H1 (cell line): ENCODE measurements at regions not wholly inside any gene's neighbourhood (a gene's known extent, or its start where the extent isn't known, plus 50 kb on each side); places are given as distances from the start of the nearest gene placed in this dataset.

Experiments
- CTCF ChIA-PET: fragments of 300-600 bp; sonication (Branson Sonifier 250); formaldehyde crosslinking; loops from one replicate; lab custom pipeline; 2021; ENCODE audit not compliant: partially characterized antibody; lab: Charles Lee
- POLR2A ChIA-PET: fragments of 300-600 bp; sonication (Branson Sonifier 250); formaldehyde crosslinking; loops from one replicate; lab custom pipeline; 2021; ENCODE audit warnings: inconsistent platforms; ENCODE audit not compliant: partially characterized antibody; lab: Charles Lee
- DNase-seq, 2 experiments: peaks; one replicate each; pipeline versions ENCODE4 v3.0.0 to v3.0.0-alpha.2; 2010 to 2022; ENCODE audit warnings: low spot score in 2 of 2, low read depth in 1 of 2, mixed read lengths in 1 of 2
- FAIRE-seq: peaks from 2 replicates; lab custom pipeline; 2011; peaks lifted over from hg19 to GRCh38; lab: Jason Lieb, UNC
- H2AFZ ChIP-seq: 2 replicates; pipeline ENCODE4 v1.8.1; 2012; ENCODE audit warnings: low read length, inconsistent platforms
- H2AK5ac ChIP-seq: 2 replicates; pipeline ENCODE4 v1.6.1; 2013; ENCODE audit warnings: low read depth, low read length
- H2BK120ac ChIP-seq: replicated peaks from 2 replicates; pipeline ENCODE3; 2013; ENCODE audit warnings: low read depth, low read length, inconsistent platforms
- H2BK12ac ChIP-seq: 2 replicates; pipeline ENCODE4 v1.6.1; 2013; ENCODE audit warnings: low read depth, low read length
- H2BK15ac ChIP-seq: 2 replicates; pipeline ENCODE4 v1.6.1; 2013; ENCODE audit warnings: low read length
- H2BK20ac ChIP-seq: 2 replicates; pipeline ENCODE4 v1.6.1; 2013; ENCODE audit warnings: low read length
- H2BK5ac ChIP-seq: 2 replicates; pipeline ENCODE4 v1.6.1; 2013; ENCODE audit warnings: low read depth, low read length
- H3K14ac ChIP-seq: 2 replicates; pipeline ENCODE4 v1.6.1; 2013; ENCODE audit warnings: inconsistent platforms; ENCODE audit not compliant: insufficient read length
- H3K18ac ChIP-seq: 2 replicates; pipeline ENCODE4 v1.6.1; 2013; ENCODE audit warnings: low read length; ENCODE audit errors: extremely low read depth
- H3K23ac ChIP-seq: 2 replicates; pipeline ENCODE4 v1.6.1; 2013; ENCODE audit warnings: inconsistent platforms; ENCODE audit not compliant: insufficient read length
- H3K23me2 ChIP-seq: 2 replicates; pipeline ENCODE4 v1.6.1; 2013; ENCODE audit warnings: low read depth, low read length
- H3K27ac ChIP-seq: 2 replicates; pipeline ENCODE4 v1.6.1; 2011; ENCODE audit warnings: low read depth, low read length, inconsistent platforms
- H3K27me3 ChIP-seq, 4 experiments: replicated peaks in 1 of 4; 1 replicate in 1 of 4; 2 replicates in 3 of 4; pipeline versions ENCODE4 v1.6.1 to v1.8.1; 2011 to 2013; ENCODE audit warnings: low read length in 3 of 4, mild to moderate bottlenecking in 3 of 4, inconsistent platforms in 2 of 4, mixed read lengths in 2 of 4, moderate library complexity in 1 of 4; ENCODE audit not compliant: control insufficient read depth in 3 of 4, insufficient read depth in 3 of 4; ENCODE audit errors: extremely low read depth in 1 of 4
- H3K36me3 ChIP-seq, 4 experiments: 2 replicates each; pipeline versions ENCODE4 v1.6.1 to v1.8.1; 2011 to 2013; ENCODE audit warnings: mild to moderate bottlenecking in 4 of 4, low read length in 3 of 4, moderate library complexity in 2 of 4, control low read depth in 1 of 4, inconsistent platforms in 1 of 4; ENCODE audit not compliant: insufficient read depth in 4 of 4, control insufficient read depth in 2 of 4
- H3K4ac ChIP-seq: replicated peaks from 2 replicates; pipeline ENCODE3; 2013; ENCODE audit warnings: low read length, low read depth, mixed read lengths, inconsistent platforms; ENCODE audit not compliant: insufficient read length
- H3K4me1 ChIP-seq, 4 experiments: replicated peaks in 1 of 4; 1 replicate in 1 of 4; 2 replicates in 3 of 4; pipeline versions ENCODE4 v1.6.1 to v1.8.1; 2011 to 2013; ENCODE audit warnings: low read length in 3 of 4, inconsistent platforms in 2 of 4, mixed read lengths in 1 of 4; ENCODE audit not compliant: insufficient read depth in 4 of 4, control insufficient read depth in 3 of 4
- H3K4me2 ChIP-seq, 2 experiments: 2 replicates each; pipeline versions ENCODE4 v1.6.1 to v1.8.1; 2011 to 2013; ENCODE audit warnings: low read depth in 2 of 2, low read length in 2 of 2, control low read depth in 1 of 2, inconsistent platforms in 1 of 2, mild to moderate bottlenecking in 1 of 2; ENCODE audit not compliant: insufficient read depth in 1 of 2
- H3K4me3 ChIP-seq, 4 experiments: fragments of 200-600, 300-600 bp in 1 of 4; sonication (generic), shearing (Covaris generic), sonication (Bioruptor Twin) in 1 of 4; 2 replicates each; pipeline versions ENCODE4 v1.5.1 to v1.8.1; 2011 to 2016; ENCODE audit warnings: low read length in 4 of 4, low read depth in 3 of 4, control low read depth in 2 of 4, inconsistent platforms in 2 of 4, mild to moderate bottlenecking in 2 of 4, mixed read lengths in 1 of 4, moderate library complexity in 1 of 4; ENCODE audit not compliant: insufficient read depth in 2 of 4; ENCODE audit errors: extremely low read depth in 1 of 4
- H3K56ac ChIP-seq: replicated peaks from 2 replicates; pipeline ENCODE3; 2013; ENCODE audit warnings: low read depth, mild to moderate bottlenecking, mixed read lengths, low read length, inconsistent platforms; ENCODE audit not compliant: insufficient read length
- H3K79me1 ChIP-seq: 2 replicates; pipeline ENCODE4 v1.6.1; 2013; ENCODE audit warnings: low read depth, low read length, control low read depth
- H3K79me2 ChIP-seq, 2 experiments: 2 replicates each; pipeline versions ENCODE4 v1.6.1 to v1.8.1; 2012 to 2013; ENCODE audit warnings: low read length in 2 of 2, mild to moderate bottlenecking in 2 of 2, inconsistent platforms in 1 of 2; ENCODE audit not compliant: insufficient read depth in 2 of 2, control insufficient read depth in 1 of 2
- H3K9ac ChIP-seq, 4 experiments: replicated peaks in 1 of 4; 1 replicate in 1 of 4; 2 replicates in 3 of 4; pipeline versions ENCODE4 v1.6.1 to v1.8.1; 2011 to 2013; ENCODE audit warnings: low read depth in 3 of 4, low read length in 3 of 4, control low read depth in 2 of 4, mild to moderate bottlenecking in 2 of 4, moderate library complexity in 2 of 4, inconsistent platforms in 1 of 4; ENCODE audit errors: extremely low read depth in 1 of 4
- H3K9me3 ChIP-seq, 2 experiments: 2 replicates each; pipeline versions ENCODE4 v1.6.1 to v1.8.1; 2012 to 2013; ENCODE audit warnings: mild to moderate bottlenecking in 2 of 2, moderate library complexity in 2 of 2, control low read depth in 1 of 2, inconsistent platforms in 1 of 2, low read depth in 1 of 2, low read length in 1 of 2, mixed read lengths in 1 of 2; ENCODE audit not compliant: insufficient read depth in 2 of 2
- H4K20me1 ChIP-seq, 2 experiments: replicated peaks in 1 of 2; 2 replicates each; pipeline versions ENCODE3 to v1.8.1; 2011 to 2013; ENCODE audit warnings: inconsistent platforms in 2 of 2, low read length in 2 of 2, mild to moderate bottlenecking in 1 of 2; ENCODE audit not compliant: insufficient read depth in 2 of 2, control insufficient read depth in 1 of 2
- H4K5ac ChIP-seq: 2 replicates; pipeline ENCODE4 v1.6.1; 2013; ENCODE audit warnings: low read length, low read depth, mixed read lengths, inconsistent platforms; ENCODE audit not compliant: insufficient read length
- H4K8ac ChIP-seq: 2 replicates; pipeline ENCODE4 v1.8.0; 2013; ENCODE audit warnings: mild to moderate bottlenecking, moderate library complexity, low read length, inconsistent platforms; ENCODE audit not compliant: insufficient read depth; ENCODE audit errors: extremely low read depth
- H4K91ac ChIP-seq: replicated peaks from 2 replicates; pipeline ENCODE3; 2013; ENCODE audit warnings: low read length, mixed read lengths, inconsistent platforms; ENCODE audit not compliant: insufficient read length
- BACH1 ChIP-seq: IDR thresholded peaks from 2 replicates; pipeline ENCODE4 v1.6.1; 2012; ENCODE audit warnings: low read length, improper control_type of control experiment
- BCL11A ChIP-seq, 2 experiments: IDR thresholded peaks; one replicate each; pipeline ENCODE4 v1.6.1; 2011; ENCODE audit warnings: low read depth in 2 of 2, low read length in 2 of 2, mild to moderate bottlenecking in 2 of 2
- EP300 ChIP-seq, 2 experiments: IDR thresholded peaks; 1 replicate in 1 of 2; 2 replicates in 1 of 2; pipeline ENCODE4 v1.6.1; 2011 to 2012; ENCODE audit warnings: low read depth in 2 of 2, low read length in 2 of 2, mild to moderate bottlenecking in 2 of 2, borderline replicate concordance in 1 of 2, inconsistent platforms in 1 of 2, moderate library complexity in 1 of 2
- GABPA ChIP-seq: IDR thresholded peaks from 2 replicates; pipeline ENCODE4 v1.6.1; 2011; ENCODE audit warnings: mild to moderate bottlenecking, low read length, moderate library complexity, borderline replicate concordance; ENCODE audit not compliant: insufficient read depth
- HDAC2 ChIP-seq, 2 experiments: fragments of 300-600 bp in 1 of 2; sonication (generic) in 1 of 2; IDR thresholded peaks; 2 replicates each; pipeline ENCODE4 v1.6.1; 2011 to 2012; ENCODE audit warnings: low read depth in 2 of 2, low read length in 2 of 2, mild to moderate bottlenecking in 2 of 2, moderate library complexity in 2 of 2, borderline replicate concordance in 1 of 2, inconsistent platforms in 1 of 2
- POLR2A ChIP-seq, 2 experiments: IDR thresholded peaks; 1 replicate in 1 of 2; 2 replicates in 1 of 2; pipeline ENCODE4 v1.6.1; 2011; ENCODE audit warnings: low read depth in 2 of 2, low read length in 2 of 2, mild to moderate bottlenecking in 2 of 2; ENCODE audit errors: control extremely low read depth in 1 of 2
- RBBP5 ChIP-seq: IDR thresholded peaks from 2 replicates; pipeline ENCODE4 v1.7.1; 2012; ENCODE audit warnings: low read depth, mild to moderate bottlenecking, inconsistent platforms, low read length, moderate library complexity, borderline replicate concordance
- SIN3A ChIP-seq, 2 experiments: IDR thresholded peaks in 1 of 2; conservative IDR thresholded peaks in 1 of 2; 2 replicates each; pipeline ENCODE4 v1.6.1; 2011 to 2012; ENCODE audit warnings: low read length in 2 of 2, improper control_type of control experiment in 1 of 2, low read depth in 1 of 2, mild to moderate bottlenecking in 1 of 2
- SP2 ChIP-seq: IDR thresholded peaks from 2 replicates; pipeline ENCODE4 v1.6.1; 2012; ENCODE audit warnings: mild to moderate bottlenecking, low read length, inconsistent platforms
- SRF ChIP-seq: IDR thresholded peaks from 2 replicates; pipeline ENCODE4 v1.6.1; 2011; ENCODE audit warnings: mild to moderate bottlenecking, low read depth, low read length, moderate library complexity
- TAF1 ChIP-seq: IDR thresholded peaks from 2 replicates; pipeline ENCODE4 v1.6.1; 2011; ENCODE audit warnings: mild to moderate bottlenecking, low read depth, low read length
- TEAD4 ChIP-seq: IDR thresholded peaks from 2 replicates; pipeline ENCODE4 v1.6.1; 2012; ENCODE audit warnings: low read depth, low read length, inconsistent platforms, mixed read lengths
- YY1 ChIP-seq: IDR thresholded peaks from 2 replicates; pipeline ENCODE4 v1.6.1; 2011; ENCODE audit warnings: low read depth, mild to moderate bottlenecking, low read length
- WGBS, 2 experiments: shearing (Covaris generic) in 1 of 2; methylation state at CpG; one replicate each; pipeline versions ENCODE4 v1.1.6 to v1.1.7; 2013 to 2015; ENCODE audit warnings: low lambda C conversion rate in 2 of 2, mixed read lengths in 2 of 2, inconsistent platforms in 1 of 2, low coverage in 1 of 2, missing lambda C conversion rate in 1 of 2; ENCODE audit not compliant: insufficient replicate concordance in 2 of 2, insufficient coverage in 1 of 2, insufficient read length in 1 of 2; ENCODE audit errors: extremely low coverage in 1 of 2, missing lambda C conversion rate in 1 of 2; 5-methylcytosine and 5-hydroxymethylcytosine counted together

GRCh38 chr2:186181625-186182024 is 304.4 kb upstream of the ZC3H15 start:
- no peak for TF ChIP-seq BACH1
- TF ChIP-seq POLR2A (IDR thresholded peaks at IDR 0.05; ENCODE audit: control extremely low read depth in 1 of 2, low read depth in 2 of 2, low read length in 2 of 2): no peak
- no peak for TF ChIP-seq RBBP5
- no peak for TF ChIP-seq TAF1
- TF ChIP-seq BCL11A (IDR thresholded peaks at IDR 0.05; ENCODE audit: low read depth in 2 of 2, low read length in 2 of 2): no peak
- TF ChIP-seq TEAD4: no peak
- TF ChIP-seq HDAC2 (IDR thresholded peaks at IDR 0.05; ENCODE audit: borderline replicate concordance in 1 of 2, low read depth in 2 of 2, low read length in 2 of 2): no peak
- TF ChIP-seq SP2: no peak
- no peak for TF ChIP-seq EP300 (IDR thresholded peaks at IDR 0.05; ENCODE audit: borderline replicate concordance in 1 of 2, low read depth in 2 of 2, low read length in 2 of 2)
- no peak for TF ChIP-seq SRF
- no peak for TF ChIP-seq GABPA
- no peak for TF ChIP-seq YY1
- no peak for TF ChIP-seq SIN3A (conservative IDR thresholded peaks at IDR 0.05 in 1 of 2, IDR thresholded peaks at IDR 0.05 in 1 of 2; ENCODE audit: low read depth in 1 of 2, low read length in 2 of 2)
- no peaks in the 10 kb centered on the region for H3K79me1 ChIP-seq
- H2BK12ac ChIP-seq: no peak overlapping the region
- DNase-seq: no peak
- no peak overlapping the region for H4K5ac ChIP-seq
- H2BK5ac ChIP-seq: no peak overlapping the region
- H2AK5ac ChIP-seq: no peak overlapping the region
- no peak overlapping the region for H2BK120ac ChIP-seq
- H3K23ac ChIP-seq: no peak overlapping the region
- no peaks in the 10 kb centered on the region for H3K4me1 ChIP-seq
- no peak overlapping the region for H3K56ac ChIP-seq
- H4K8ac ChIP-seq: no peak overlapping the region
- FAIRE-seq: no peak
- no peaks in the 10 kb centered on the region for H3K36me3 ChIP-seq
- no peak overlapping the region for H3K4ac ChIP-seq
- H3K27me3 ChIP-seq: no peaks in the 10 kb centered on the region
- ChIA-PET POLR2A (no interaction called here), CTCF (no interaction called here)
- no peak overlapping the region for H2AFZ ChIP-seq
- no peak overlapping the region for H3K4me3 ChIP-seq
- H3K9ac ChIP-seq: no peak overlapping the region
- WGBS, 2 experiments: 100% methylated on average over 1 of the region's 1 CpG; no CpG with 5 or more reads in 1 of the 2 experiments
- H3K79me2 ChIP-seq: no peaks in the 10 kb centered on the region
- H2BK15ac ChIP-seq: no peak overlapping the region
- no peak overlapping the region for H2BK20ac ChIP-seq
- peaks cover 3 to 4% of the 10 kb centered on the region in 2 experiments; a peak in 2 of 4 replicates for H3K9me3 ChIP-seq
- H4K20me1 ChIP-seq: no peaks in the 10 kb centered on the region
- H3K18ac ChIP-seq: no peak overlapping the region
- no peak overlapping the region for H3K14ac ChIP-seq
- no peak overlapping the region for H4K91ac ChIP-seq
- H3K23me2 ChIP-seq: no peaks in the 10 kb centered on the region
- H3K27ac ChIP-seq: no peak overlapping the region
- no peak overlapping the region for H3K4me2 ChIP-seq
